ENCODE measurements at regions not wholly inside any gene's neighbourhood (a gene's known extent, or its start where the extent isn't known, plus 50 kb on each side); places are given as distances from the start of the nearest gene placed in this dataset.

DNA sequence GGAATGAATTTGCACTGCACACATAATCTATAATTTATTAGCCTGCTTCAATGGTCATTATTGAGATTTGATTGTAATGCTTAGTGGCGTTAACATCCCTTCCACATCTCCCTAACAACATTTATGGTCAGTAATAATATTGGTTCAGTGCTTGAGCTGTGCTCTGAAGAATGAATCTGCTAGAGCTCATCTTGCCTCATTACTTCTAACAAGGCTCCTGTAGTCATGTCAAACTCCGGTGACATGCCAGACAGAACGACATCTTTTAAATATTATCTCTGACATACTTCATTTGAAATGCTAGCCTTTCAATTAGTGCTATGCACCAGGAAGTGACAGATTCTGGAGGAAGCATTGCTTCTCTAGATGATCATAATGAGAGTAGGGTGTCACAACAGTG, 240.3 kb upstream of the BTBD3 start:
- H3K4me3 Mint-ChIP-seq (ENCODE audit: unreplicated experiment), result no peak overlapping the region
- no peaks in the 10 kb centered on the region for H3K9me3 Mint-ChIP-seq (ENCODE audit: low read depth)
- H3K27me3 Mint-ChIP-seq (ENCODE audit: low read depth), result peaks cover 12% of the 10 kb centered on the region
- TF ChIP-seq, protein P1, sequence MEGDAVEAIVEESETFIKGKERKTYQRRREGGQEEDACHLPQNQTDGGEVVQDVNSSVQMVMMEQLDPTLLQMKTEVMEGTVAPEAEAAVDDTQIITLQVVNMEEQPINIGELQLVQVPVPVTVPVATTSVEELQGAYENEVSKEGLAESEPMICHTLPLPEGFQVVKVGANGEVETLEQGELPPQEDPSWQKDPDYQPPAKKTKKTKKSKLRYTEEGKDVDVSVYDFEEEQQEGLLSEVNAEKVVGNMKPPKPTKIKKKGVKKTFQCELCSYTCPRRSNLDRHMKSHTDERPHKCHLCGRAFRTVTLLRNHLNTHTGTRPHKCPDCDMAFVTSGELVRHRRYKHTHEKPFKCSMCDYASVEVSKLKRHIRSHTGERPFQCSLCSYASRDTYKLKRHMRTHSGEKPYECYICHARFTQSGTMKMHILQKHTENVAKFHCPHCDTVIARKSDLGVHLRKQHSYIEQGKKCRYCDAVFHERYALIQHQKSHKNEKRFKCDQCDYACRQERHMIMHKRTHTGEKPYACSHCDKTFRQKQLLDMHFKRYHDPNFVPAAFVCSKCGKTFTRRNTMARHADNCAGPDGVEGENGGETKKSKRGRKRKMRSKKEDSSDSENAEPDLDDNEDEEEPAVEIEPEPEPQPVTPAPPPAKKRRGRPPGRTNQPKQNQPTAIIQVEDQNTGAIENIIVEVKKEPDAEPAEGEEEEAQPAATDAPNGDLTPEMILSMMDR (IDR thresholded peaks at IDR 0.05), result no peak
- no peak for DNase-seq (ENCODE audit: low spot score)
- H3K27ac Mint-ChIP-seq (ENCODE audit: unreplicated experiment), result no peak overlapping the region
- H3K4me1 Mint-ChIP-seq (ENCODE audit: low read depth), result no peaks in the 10 kb centered on the region
- H3K36me3 Mint-ChIP-seq (ENCODE audit: low read depth), result no peaks in the 10 kb centered on the region

DNA sequence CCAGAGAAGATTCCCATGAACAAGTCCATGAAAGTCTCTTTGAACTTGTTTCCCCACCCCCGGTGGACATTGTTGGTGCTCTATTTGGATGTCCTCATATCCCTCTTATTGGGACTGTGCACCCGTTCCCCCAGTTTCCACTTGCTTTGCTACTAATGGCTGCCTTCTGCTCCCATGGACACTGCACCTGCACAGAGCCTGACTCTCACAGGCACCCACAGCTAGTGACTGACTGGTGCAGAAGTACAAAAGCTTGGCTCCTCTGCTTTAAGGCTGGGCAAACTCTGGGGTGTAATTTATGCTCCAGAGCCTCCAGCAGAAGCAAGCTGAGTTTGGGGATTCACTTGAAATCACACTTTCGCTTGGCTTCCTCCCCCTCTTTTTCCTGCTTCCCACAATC, 239.9 kb upstream of the BTBD3 start:
- no peak for DNase-seq (ENCODE audit: low spot score)
- Mint-ChIP-seq H3K9me3 (ENCODE audit: low read depth) (no peaks in the 10 kb centered on the region), H3K27me3 (ENCODE audit: low read depth) (peaks cover 12% of the 10 kb centered on the region), H3K27ac (ENCODE audit: unreplicated experiment) (no peak overlapping the region), H3K4me1 (ENCODE audit: low read depth) (no peaks in the 10 kb centered on the region), H3K36me3 (ENCODE audit: low read depth) (no peaks in the 10 kb centered on the region), H3K4me3 (ENCODE audit: unreplicated experiment) (no peak overlapping the region)
- TF ChIP-seq, protein P1 (IDR thresholded peaks at IDR 0.05), result no peak

GRCh38 chr20:11682285-11682684, 235.4 kb upstream of the BTBD3 start:
- Mint-ChIP-seq H3K4me1 (ENCODE audit: low read depth) (no peaks in the 10 kb centered on the region), H3K4me3 (ENCODE audit: unreplicated experiment) (no peak overlapping the region), H3K9me3 (ENCODE audit: low read depth) (no peaks in the 10 kb centered on the region), H3K27ac (ENCODE audit: unreplicated experiment) (no peak overlapping the region), H3K27me3 (ENCODE audit: low read depth) (no peaks in the 10 kb centered on the region), H3K36me3 (ENCODE audit: low read depth) (no peaks in the 10 kb centered on the region)
- no peak for DNase-seq (ENCODE audit: low spot score)
- TF ChIP-seq, protein P1 (IDR thresholded peaks at IDR 0.05), result no peak

- DNase-seq (ENCODE audit: low spot score), result no peak
- no peaks in the 10 kb centered on the region for H3K27me3 Mint-ChIP-seq (ENCODE audit: low read depth)
- peaks cover 3% of the 10 kb centered on the region for H3K9me3 Mint-ChIP-seq (ENCODE audit: low read depth)
- H3K36me3 Mint-ChIP-seq (ENCODE audit: low read depth), result no peaks in the 10 kb centered on the region
- H3K4me3 Mint-ChIP-seq (ENCODE audit: unreplicated experiment), result no peak overlapping the region
- no peak overlapping the region for H3K27ac Mint-ChIP-seq (ENCODE audit: unreplicated experiment)
- H3K4me1 Mint-ChIP-seq (ENCODE audit: low read depth), result no peaks in the 10 kb centered on the region
- TF ChIP-seq, protein P1 (IDR thresholded peaks at IDR 0.05), result no peak
Observed at GRCh38 chr20:11686195-11686594, 231.5 kb upstream of the BTBD3 start.

GRCh38 chr20:11686820-11687543, 230.7 kb upstream of the BTBD3 start:
- Mint-ChIP-seq H3K27me3 (ENCODE audit: low read depth) (no peaks in the 10 kb centered on the region), H3K27ac (ENCODE audit: unreplicated experiment) (no peak overlapping the region), H3K9me3 (ENCODE audit: low read depth) (peaks cover 3% of the 10 kb centered on the region), H3K36me3 (ENCODE audit: low read depth) (no peaks in the 10 kb centered on the region), H3K4me1 (ENCODE audit: low read depth) (no peaks in the 10 kb centered on the region), H3K4me3 (ENCODE audit: unreplicated experiment) (peak overlapping the region; percentile 64)
- TF ChIP-seq, protein P1 (IDR thresholded peaks at IDR 0.05), result no peak
- no peak for DNase-seq (ENCODE audit: low spot score)
